ENCODE measurements at regions not wholly inside any gene's neighbourhood (a gene's known extent, or its start where the extent isn't known, plus 50 kb on each side); places are given as distances from the start of the nearest gene placed in this dataset.

DNA sequence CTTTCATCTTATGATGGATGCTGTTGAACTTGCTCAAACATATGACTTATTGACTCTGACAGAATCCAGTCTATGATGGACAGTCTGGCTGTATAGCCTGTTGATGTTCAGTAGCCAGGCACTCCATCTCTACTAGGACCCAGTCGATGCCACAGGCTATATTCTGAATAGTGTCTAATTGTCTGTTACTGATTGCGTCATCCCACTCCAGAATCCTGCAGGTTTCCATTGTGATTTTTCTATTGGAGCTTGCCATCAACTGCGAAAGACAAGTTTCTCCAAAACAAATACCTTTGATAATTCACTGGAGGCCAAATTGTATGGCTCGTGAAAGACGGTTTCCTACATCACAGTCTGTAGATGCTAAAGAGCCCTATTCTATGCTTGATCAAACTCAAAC is 481.7 kb upstream of the CHORDC1 start:
- TF ChIP-seq RFX5 (IDR thresholded peaks at IDR 0.05; ENCODE audit: low read length) (no peak), TCF12 (IDR thresholded peaks at IDR 0.05) (no peak), YY1 (IDR thresholded peaks at IDR 0.05; ENCODE audit: low read depth) (no peak), CTCF (IDR thresholded peaks at IDR 0.05) (no peak), NRF1 (IDR thresholded peaks at IDR 0.05; ENCODE audit: low read depth, low read length) (no peak), NFIC (IDR thresholded peaks at IDR 0.05; ENCODE audit: borderline replicate concordance) (no peak)
- TF ChIP-seq, protein P1, sequence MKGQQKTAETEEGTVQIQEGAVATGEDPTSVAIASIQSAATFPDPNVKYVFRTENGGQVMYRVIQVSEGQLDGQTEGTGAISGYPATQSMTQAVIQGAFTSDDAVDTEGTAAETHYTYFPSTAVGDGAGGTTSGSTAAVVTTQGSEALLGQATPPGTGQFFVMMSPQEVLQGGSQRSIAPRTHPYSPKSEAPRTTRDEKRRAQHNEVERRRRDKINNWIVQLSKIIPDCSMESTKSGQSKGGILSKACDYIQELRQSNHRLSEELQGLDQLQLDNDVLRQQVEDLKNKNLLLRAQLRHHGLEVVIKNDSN (IDR thresholded peaks at IDR 0.05; ENCODE audit: borderline replicate concordance, low read depth): no peak

All from SK-N-SH (cell line).